Caco-2 (cell line): ENCODE measurements at regions not wholly inside any gene's neighbourhood (a gene's known extent, or its start where the extent isn't known, plus 50 kb on each side); places are given as distances from the start of the nearest gene placed in this dataset.

Experiments
- BruUV-seq: library from RNA; stranded (reverse); fragments of 400-500 nt; replicated peaks from 2 replicates; lab custom pipeline; 2021; lab: Mats Ljungman, UMichigan
- CTCF ChIA-PET: fragments of 300-600 bp; sonication (Branson Sonifier 250); formaldehyde crosslinking; loops from one replicate; lab custom pipeline; 2022; ENCODE audit warnings: antibody characterized with exemption; lab: Charles Lee
- POLR2A ChIA-PET: fragments of 300-600 bp; sonication (Branson Sonifier 250); formaldehyde crosslinking; loops from one replicate; lab custom pipeline; 2022; ENCODE audit warnings: antibody characterized with exemption; lab: Charles Lee
- DNase-seq, 2 experiments: peaks; one replicate each; pipeline versions ENCODE4 v3.0.0 to v3.0.0-alpha.2; 2020 to 2022
- H3K27me3 ChIP-seq: replicated peaks from 2 replicates; pipeline ENCODE4 v1.6.0; 2011; ENCODE audit warnings: low read length; ENCODE audit not compliant: control insufficient read depth, insufficient read depth
- H3K36me3 ChIP-seq: 2 replicates; pipeline ENCODE4 v1.5.1; 2011; ENCODE audit warnings: low read length; ENCODE audit not compliant: control insufficient read depth, insufficient read depth
- H3K4me1 ChIP-seq: fragments of 250-450 bp; sonication (Bioruptor Pico); 2 replicates; pipeline ENCODE4 v1.5.1; 2020; ENCODE audit warnings: mild to moderate bottlenecking
- H3K4me3 ChIP-seq: 2 replicates; pipeline ENCODE4 v1.5.1; 2011; ENCODE audit warnings: low read depth, mild to moderate bottlenecking, control low read depth, low read length
- H3K9me3 ChIP-seq: fragments of 250-450 bp; sonication (Bioruptor Pico); 2 replicates; pipeline ENCODE4 v1.5.1; 2020; ENCODE audit warnings: mild to moderate bottlenecking, moderate library complexity
- H3K27ac Mint-ChIP-seq: one replicate; pipeline ENCODE4 v1.8.0; 2022; ENCODE audit warnings: mixed read lengths; ENCODE audit not compliant: unreplicated experiment
- H3K27me3 Mint-ChIP-seq: one replicate; pipeline ENCODE4 v1.8.0; 2022; ENCODE audit warnings: mixed read lengths; ENCODE audit not compliant: insufficient read depth, unreplicated experiment
- H3K36me3 Mint-ChIP-seq: one replicate; pipeline ENCODE4 v1.8.0; 2022; ENCODE audit warnings: mild to moderate bottlenecking, mixed read lengths; ENCODE audit not compliant: insufficient read depth, unreplicated experiment
- H3K4me1 Mint-ChIP-seq: one replicate; pipeline ENCODE4 v1.8.0; 2022; ENCODE audit warnings: low read depth, mixed read lengths; ENCODE audit not compliant: unreplicated experiment
- H3K4me3 Mint-ChIP-seq: one replicate; pipeline ENCODE4 v1.8.0; 2022; ENCODE audit warnings: mild to moderate bottlenecking, moderate library complexity, mixed read lengths; ENCODE audit not compliant: unreplicated experiment
- H3K9me3 Mint-ChIP-seq: one replicate; pipeline ENCODE4 v1.8.0; 2022; ENCODE audit warnings: mixed read lengths; ENCODE audit not compliant: unreplicated experiment
- CTCF ChIP-seq, 2 experiments: fragments of 200-600 bp in 1 of 2; IDR thresholded peaks; 1 replicate in 1 of 2; 2 replicates in 1 of 2; pipeline versions ENCODE4 v1.5.1 to v1.8.0; 2011 to 2022; ENCODE audit warnings: antibody characterized with exemption in 1 of 2, control low read depth in 1 of 2, inconsistent platforms in 1 of 2, low read depth in 1 of 2, low read length in 1 of 2, mild to moderate bottlenecking in 1 of 2, moderate library complexity in 1 of 2; ENCODE audit not compliant: insufficient read depth in 1 of 2, severe bottlenecking in 1 of 2, unreplicated experiment in 1 of 2
- intact Hi-C: fragments of 100-400 bp; cut with micrococcal nuclease; formaldehyde crosslinking; loops from one replicate; pipeline ENCODE4 v1.10.0; 2022; ENCODE audit not compliant: unreplicated experiment

GRCh38 chr11:32485733-32486132 is 50.4 kb upstream of the WT1 start:
- Mint-ChIP-seq H3K36me3 (no peaks in the 10 kb centered on the region), H3K4me3 (no peak overlapping the region), H3K4me1 (no peaks in the 10 kb centered on the region), H3K27ac (no peak overlapping the region), H3K27me3 (no peaks in the 10 kb centered on the region), H3K9me3 (no peaks in the 10 kb centered on the region)
- no peak overlapping the region for H3K4me3 ChIP-seq
- intact Hi-C loops: no loop called here
- H3K36me3 ChIP-seq: no peaks in the 10 kb centered on the region
- no peak for DNase-seq
- BruUV-seq: no TSS peak
- TF ChIP-seq CTCF (IDR thresholded peaks at IDR 0.05; ENCODE audit: insufficient read depth in 1 of 2, low read depth in 1 of 2, low read length in 1 of 2, severe bottlenecking in 1 of 2, unreplicated experiment in 1 of 2): no peak
- ChIA-PET POLR2A (no interaction called here), CTCF (no interaction called here)
- H3K27me3 ChIP-seq: no peaks in the 10 kb centered on the region
- no peaks in the 10 kb centered on the region for H3K9me3 ChIP-seq
- no peaks in the 10 kb centered on the region for H3K4me1 ChIP-seq
